Fibroblast of lung (primary cell): ENCODE measurements at regions not wholly inside any gene's neighbourhood (a gene's known extent, or its start where the extent isn't known, plus 50 kb on each side); places are given as distances from the start of the nearest gene placed in this dataset.

Experiments used
- DNase-seq, 2 donors: peaks; one replicate each; pipeline versions ENCODE4 v3.0.0 to v3.0.0-alpha.2; 2010; ENCODE audit warnings: low read depth in 2 of 2
- H2AFZ ChIP-seq: 2 replicates; pipeline ENCODE4 v1.5.1; 2012; ENCODE audit warnings: low read length, control low read depth, inconsistent platforms
- H3K27ac ChIP-seq: 2 replicates; pipeline ENCODE4 v1.5.1; 2011; ENCODE audit warnings: low read length, control low read depth; ENCODE audit not compliant: insufficient read depth
- H3K27me3 ChIP-seq: 2 replicates; pipeline ENCODE4 v1.5.1; 2011; ENCODE audit warnings: mild to moderate bottlenecking, low read length; ENCODE audit not compliant: control insufficient read depth, insufficient read depth
- H3K36me3 ChIP-seq: 2 replicates; pipeline ENCODE4 v1.5.1; 2011; ENCODE audit warnings: low read length; ENCODE audit not compliant: control insufficient read depth, insufficient read depth
- H3K4me1 ChIP-seq: 2 replicates; pipeline ENCODE4 v1.5.1; 2011; ENCODE audit warnings: low read length; ENCODE audit not compliant: control insufficient read depth, insufficient read depth; ENCODE audit errors: extremely low read depth
- H3K4me2 ChIP-seq: 2 replicates; pipeline ENCODE4 v1.5.1; 2011; ENCODE audit warnings: low read length, control low read depth; ENCODE audit not compliant: insufficient read depth; ENCODE audit errors: extremely low read depth
- H3K4me3 ChIP-seq, 4 experiments: fragments of 200-600 bp in 1 of 4; sonication (generic) in 1 of 4; replicated peaks in 1 of 4; 2 replicates each; pipeline ENCODE4 v1.5.1; 2011 to 2016; ENCODE audit warnings: low read length in 4 of 4, low read depth in 3 of 4, mild to moderate bottlenecking in 3 of 4, control low read depth in 2 of 4, inconsistent platforms in 1 of 4, mixed read lengths in 1 of 4; ENCODE audit not compliant: insufficient read depth in 1 of 4; ENCODE audit errors: control extremely low read depth in 1 of 4
- H3K79me2 ChIP-seq: 2 replicates; pipeline ENCODE4 v1.5.1; 2012; ENCODE audit warnings: mild to moderate bottlenecking, low read length, inconsistent platforms; ENCODE audit not compliant: control insufficient read depth, insufficient read depth
- H3K9ac ChIP-seq: 2 replicates; pipeline ENCODE4 v1.5.1; 2011; ENCODE audit warnings: mild to moderate bottlenecking, low read length, control low read depth; ENCODE audit not compliant: insufficient read depth
- H3K9me3 ChIP-seq: 2 replicates; pipeline ENCODE4 v1.5.1; 2012; ENCODE audit warnings: low read depth, low read length; ENCODE audit not compliant: control insufficient read depth, insufficient read depth
- H4K20me1 ChIP-seq: 2 replicates; pipeline ENCODE4 v1.5.1; 2011; ENCODE audit warnings: low read length; ENCODE audit not compliant: control insufficient read depth, insufficient read depth; ENCODE audit errors: extremely low read depth
- EZH2 ChIP-seq: IDR thresholded peaks from 2 replicates; pipeline ENCODE4 v1.5.1; 2012; ENCODE audit warnings: low read length, control low read depth, mild to moderate bottlenecking; ENCODE audit errors: missing control alignments
- TF ChIP-seq, protein P1 (sequence below), 2 donors: IDR thresholded peaks in 1 of 2; conservative IDR thresholded peaks in 1 of 2; 1 replicate in 1 of 2; 2 replicates in 1 of 2; pipeline ENCODE4 v1.5.1; 2011 to 2012; ENCODE audit warnings: low read length in 2 of 2, control low read depth in 1 of 2, inconsistent platforms in 1 of 2, low read depth in 1 of 2, mild to moderate bottlenecking in 1 of 2

DNA sequence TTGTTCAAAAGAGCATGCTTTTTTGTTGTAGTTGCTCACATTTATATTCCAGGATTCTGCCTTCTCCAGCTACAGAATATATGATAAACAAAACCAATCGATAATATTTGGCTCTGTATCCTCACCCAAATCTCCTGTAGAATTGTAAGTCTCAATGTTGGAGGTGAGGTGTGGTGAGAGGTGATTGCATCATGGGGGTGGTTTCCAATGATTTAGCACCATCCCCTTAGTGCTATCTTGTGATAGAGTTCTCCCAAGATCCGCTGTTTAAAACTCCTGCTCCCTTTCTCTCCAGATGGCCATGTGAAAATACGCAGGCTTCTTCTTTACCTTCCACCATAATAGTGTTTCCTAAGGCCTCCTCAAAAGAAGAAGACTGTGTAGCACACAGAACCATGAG lies 98.7 kb upstream of the SCN7A start:
- Histone ChIP-seq H3K4me2 (no peak overlapping the region), H3K36me3 (no peaks in the 10 kb centered on the region), H3K27ac (peak overlapping the region; percentile 18), H3K4me3 (no peak overlapping the region), H3K4me1 (peaks cover 6% of the 10 kb centered on the region), H3K79me2 (no peaks in the 10 kb centered on the region), H2AFZ (no peak overlapping the region), H3K27me3 (no peaks in the 10 kb centered on the region), H3K9ac (no peak overlapping the region), H4K20me1 (no peaks in the 10 kb centered on the region), H3K9me3 (no peaks in the 10 kb centered on the region)
- no peak for TF ChIP-seq EZH2
- TF ChIP-seq, protein P1, sequence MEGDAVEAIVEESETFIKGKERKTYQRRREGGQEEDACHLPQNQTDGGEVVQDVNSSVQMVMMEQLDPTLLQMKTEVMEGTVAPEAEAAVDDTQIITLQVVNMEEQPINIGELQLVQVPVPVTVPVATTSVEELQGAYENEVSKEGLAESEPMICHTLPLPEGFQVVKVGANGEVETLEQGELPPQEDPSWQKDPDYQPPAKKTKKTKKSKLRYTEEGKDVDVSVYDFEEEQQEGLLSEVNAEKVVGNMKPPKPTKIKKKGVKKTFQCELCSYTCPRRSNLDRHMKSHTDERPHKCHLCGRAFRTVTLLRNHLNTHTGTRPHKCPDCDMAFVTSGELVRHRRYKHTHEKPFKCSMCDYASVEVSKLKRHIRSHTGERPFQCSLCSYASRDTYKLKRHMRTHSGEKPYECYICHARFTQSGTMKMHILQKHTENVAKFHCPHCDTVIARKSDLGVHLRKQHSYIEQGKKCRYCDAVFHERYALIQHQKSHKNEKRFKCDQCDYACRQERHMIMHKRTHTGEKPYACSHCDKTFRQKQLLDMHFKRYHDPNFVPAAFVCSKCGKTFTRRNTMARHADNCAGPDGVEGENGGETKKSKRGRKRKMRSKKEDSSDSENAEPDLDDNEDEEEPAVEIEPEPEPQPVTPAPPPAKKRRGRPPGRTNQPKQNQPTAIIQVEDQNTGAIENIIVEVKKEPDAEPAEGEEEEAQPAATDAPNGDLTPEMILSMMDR (conservative IDR thresholded peaks at IDR 0.05 in 1 of 2, IDR thresholded peaks at IDR 0.05 in 1 of 2; ENCODE audit: low read depth in 1 of 2, low read length in 2 of 2), result no peak
- DNase-seq, result no peak

DNA sequence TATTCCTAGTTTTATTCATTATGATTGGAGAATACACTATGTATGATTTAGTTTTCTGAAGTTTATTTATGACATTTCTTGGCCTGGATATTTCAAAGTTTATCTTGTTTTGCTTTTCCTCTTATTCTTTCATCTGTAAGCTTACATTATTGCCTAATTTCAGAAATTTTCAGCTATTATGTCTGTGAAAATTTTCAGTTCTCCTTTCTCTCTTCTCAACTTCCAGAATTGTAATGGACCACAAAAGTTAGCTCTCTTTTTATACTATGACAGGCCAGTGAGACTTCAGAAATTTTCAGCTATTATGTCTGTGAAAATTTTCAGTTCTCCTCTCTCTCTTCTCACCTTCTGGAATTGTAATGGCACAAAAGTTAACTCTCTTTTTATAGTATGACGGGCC lies 97.2 kb upstream of the SCN7A start:
- H2AFZ ChIP-seq, result no peak overlapping the region
- DNase-seq, result no peak
- no peaks in the 10 kb centered on the region for H3K27me3 ChIP-seq

DNA sequence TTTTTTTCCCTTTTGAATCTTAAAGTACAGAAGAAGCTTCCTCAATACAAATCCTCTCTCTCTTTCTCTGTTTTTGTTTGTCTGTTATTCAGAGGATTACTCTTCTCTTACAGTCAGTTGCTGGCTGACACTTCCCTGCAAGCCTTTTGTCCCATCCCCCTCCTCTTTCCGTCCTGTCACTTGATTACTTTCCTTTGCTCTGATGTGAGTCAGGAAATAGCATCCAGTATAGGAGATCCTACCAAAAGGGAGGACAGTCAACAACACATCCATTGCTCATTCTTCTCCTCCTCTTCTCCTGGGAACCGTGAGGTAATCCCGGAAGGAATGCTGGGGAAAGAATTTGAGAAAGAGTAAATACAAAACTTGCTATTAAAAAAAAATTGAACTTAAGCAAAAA lies 79.3 kb upstream of the SCN7A start:
- H2AFZ ChIP-seq, result peak overlapping the region; percentile 79
- no peak overlapping the region for H3K27ac ChIP-seq
- H3K9ac ChIP-seq, result no peak overlapping the region
- no peaks in the 10 kb centered on the region for H3K36me3 ChIP-seq
- no peak overlapping the region for H3K4me3 ChIP-seq
- TF ChIP-seq, protein P1 (conservative IDR thresholded peaks at IDR 0.05 in 1 of 2, IDR thresholded peaks at IDR 0.05 in 1 of 2; ENCODE audit: low read depth in 1 of 2, low read length in 2 of 2), result no peak
- TF ChIP-seq EZH2, result no peak
- H3K4me2 ChIP-seq, result peak overlapping the region; percentile 32
- H3K79me2 ChIP-seq, result no peaks in the 10 kb centered on the region
- H3K9me3 ChIP-seq, result no peaks in the 10 kb centered on the region
- peaks cover 5% of the 10 kb centered on the region for H3K4me1 ChIP-seq
- H3K27me3 ChIP-seq, result no peaks in the 10 kb centered on the region
- DNase-seq, result peak; percentile 34 to 64
- no peaks in the 10 kb centered on the region for H4K20me1 ChIP-seq

More for the DNA sequence above, 97.2 kb upstream of the SCN7A start:
- TF ChIP-seq, protein P1 (conservative IDR thresholded peaks at IDR 0.05 in 1 of 2, IDR thresholded peaks at IDR 0.05 in 1 of 2; ENCODE audit: low read depth in 1 of 2, low read length in 2 of 2), result no peak
- TF ChIP-seq EZH2, result no peak
- Histone ChIP-seq H3K4me2 (no peak overlapping the region), H3K4me1 (peaks cover 6% of the 10 kb centered on the region), H3K9me3 (no peaks in the 10 kb centered on the region), H3K9ac (no peak overlapping the region), H3K79me2 (no peaks in the 10 kb centered on the region), H3K4me3 (no peak overlapping the region), H3K36me3 (no peaks in the 10 kb centered on the region), H3K27ac (no peak overlapping the region), H4K20me1 (no peaks in the 10 kb centered on the region)
